ENCODE measurements at regions not wholly inside any gene's neighbourhood (a gene's known extent, or its start where the extent isn't known, plus 50 kb on each side); places are given as distances from the start of the nearest gene placed in this dataset.

DNA sequence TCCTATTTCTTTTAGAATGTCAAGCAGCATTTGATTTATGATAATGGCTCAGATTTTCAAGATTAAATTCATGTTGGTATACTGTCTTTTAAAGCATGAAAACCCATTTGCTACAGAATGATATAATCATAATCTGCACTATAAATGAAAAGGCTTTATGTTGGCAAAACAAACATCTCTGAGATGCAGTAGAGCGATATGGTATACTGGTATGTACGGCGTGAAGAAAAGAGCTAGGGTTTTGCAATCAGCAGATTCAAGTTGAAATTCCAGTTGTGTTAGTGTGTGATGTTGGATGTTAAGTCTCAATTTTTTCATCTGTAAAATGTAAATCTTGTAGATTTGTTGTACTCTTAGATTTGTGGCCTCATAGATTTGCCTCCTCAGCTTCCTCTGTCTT lies 53.2 kb upstream of the DYRK2 start:
- no peak for FAIRE-seq
- in situ Hi-C loops (cut with MboI) (no loop called here), intact Hi-C loops (cut with micrococcal nuclease; ENCODE audit: unreplicated experiment) (no loop called here)
- Histone ChIP-seq H2AFZ (ENCODE audit: control insufficient read depth, low read depth, low read length) (no peak overlapping the region), H3K79me2 (ENCODE audit: control insufficient read depth, insufficient read depth, low read length) (no peaks in the 10 kb centered on the region), H3K27ac (ENCODE audit: control insufficient read depth, insufficient read depth) (no peak overlapping the region), H3K4me3 (no peak overlapping the region), H4K20me1 (ENCODE audit: control insufficient read depth, insufficient read depth) (no peaks in the 10 kb centered on the region), H3K36me3 (ENCODE audit: control insufficient read depth in 2 of 2, insufficient read depth in 2 of 2, low read length in 1 of 2) (no peaks in the 10 kb centered on the region), H3K4me2 (ENCODE audit: control insufficient read depth, insufficient read depth) (no peak overlapping the region), H3K9me3 (replicated peaks; ENCODE audit: control insufficient read depth, insufficient read depth, low read length) (no peaks in the 10 kb centered on the region; the same call in 2 of the 3 replicates), H3K9ac (ENCODE audit: control insufficient read depth, insufficient read depth, low read length) (no peak overlapping the region), H3K27me3 (replicated peaks in 1 of 2; ENCODE audit: control insufficient read depth in 2 of 2, insufficient read depth in 2 of 2, low read length in 1 of 2) (no peaks in the 10 kb centered on the region), H3K4me1 (ENCODE audit: control insufficient read depth, insufficient read depth, low read length) (no peaks in the 10 kb centered on the region)
- DNase-seq (ENCODE audit: low read depth, low spot score) = no peak
- WGBS (ENCODE audit: insufficient coverage, insufficient replicate concordance, low lambda C conversion rate, missing lambda C conversion rate) = 69% methylated on average over 3 of the region's 3 CpGs
- BruUV-seq (replicated peaks) = no TSS peak
- no peak for ATAC-seq
- CTCF ChIA-PET = no interaction called here
- TF ChIP-seq SPI1 (IDR thresholded peaks at IDR 0.05; ENCODE audit: borderline replicate concordance, insufficient read depth, low read depth, low read length) (no peak), JUND (IDR thresholded peaks at IDR 0.05; ENCODE audit: low read depth, low read length) (no peak), SREBF2 (IDR thresholded peaks at IDR 0.05; ENCODE audit: low read length) (no peak), POLR2AphosphoS2 (IDR thresholded peaks at IDR 0.05; ENCODE audit: low read depth, low read length) (no peak), MYB (IDR thresholded peaks at IDR 0.05; ENCODE audit: borderline replicate concordance, low read depth, low read length) (no peak), EGR1 (IDR thresholded peaks at IDR 0.05; ENCODE audit: borderline replicate concordance in 1 of 2, low read depth in 2 of 2, low read length in 2 of 2) (no peak), SIX5 (IDR thresholded peaks at IDR 0.05; ENCODE audit: low read depth, low read length, severe bottlenecking) (no peak)
- POLR2A ChIA-PET = no interaction called here
- SMC1A ChIA-PET (ENCODE audit: uncharacterized antibody, unreplicated experiment) = no interaction called here
- RAD21 ChIA-PET (ENCODE audit: unreplicated experiment) = no interaction called here

DNA sequence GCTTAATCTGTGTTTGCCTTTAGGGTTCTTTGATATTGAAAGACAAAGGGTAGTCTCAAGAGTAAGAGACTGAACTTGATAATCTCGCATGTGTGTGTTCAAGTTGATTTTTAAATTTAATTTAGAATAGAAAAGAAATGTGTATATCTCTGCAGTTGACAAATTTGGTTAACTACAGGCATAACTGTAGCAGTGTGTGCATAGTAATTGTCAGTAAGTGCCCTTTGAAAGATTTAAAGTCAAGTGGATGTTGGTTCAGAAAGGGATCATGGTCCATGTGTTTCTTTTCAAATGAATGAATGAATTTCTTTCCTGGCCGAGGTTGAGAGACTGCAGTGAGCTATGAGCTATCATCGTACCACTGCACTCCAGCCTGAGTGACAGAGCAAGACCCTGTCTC lies 49.9 kb upstream of the DYRK2 start:
- CTCF ChIA-PET = no interaction called here
- intact Hi-C loops (cut with micrococcal nuclease; ENCODE audit: unreplicated experiment) (no loop called here), in situ Hi-C loops (cut with MboI) (no loop called here)
- RAD21 ChIA-PET (ENCODE audit: unreplicated experiment) = no interaction called here
- Histone ChIP-seq H3K27ac (ENCODE audit: control insufficient read depth, insufficient read depth) (no peak overlapping the region), H3K79me2 (ENCODE audit: control insufficient read depth, insufficient read depth, low read length) (no peaks in the 10 kb centered on the region), H3K4me3 (no peak overlapping the region), H3K4me1 (ENCODE audit: control insufficient read depth, insufficient read depth, low read length) (no peaks in the 10 kb centered on the region), H3K9ac (ENCODE audit: control insufficient read depth, insufficient read depth, low read length) (no peak overlapping the region), H3K4me2 (ENCODE audit: control insufficient read depth, insufficient read depth) (no peak overlapping the region), H3K9me3 (replicated peaks; ENCODE audit: control insufficient read depth, insufficient read depth, low read length) (no peaks in the 10 kb centered on the region; the same call in 2 of the 3 replicates), H4K20me1 (ENCODE audit: control insufficient read depth, insufficient read depth) (no peaks in the 10 kb centered on the region), H2AFZ (ENCODE audit: control insufficient read depth, low read depth, low read length) (no peak overlapping the region), H3K27me3 (replicated peaks in 1 of 2; ENCODE audit: control insufficient read depth in 2 of 2, insufficient read depth in 2 of 2, low read length in 1 of 2) (no peaks in the 10 kb centered on the region), H3K36me3 (ENCODE audit: control insufficient read depth in 2 of 2, insufficient read depth in 2 of 2, low read length in 1 of 2) (no peaks in the 10 kb centered on the region)
- SMC1A ChIA-PET (ENCODE audit: uncharacterized antibody, unreplicated experiment) = no interaction called here
- FAIRE-seq (no peak), ATAC-seq (no peak), DNase-seq (ENCODE audit: low read depth, low spot score) (no peak)
- WGBS (ENCODE audit: insufficient coverage, insufficient replicate concordance, low lambda C conversion rate, missing lambda C conversion rate) = 79% methylated on average over 3 of the region's 3 CpGs
- no peak for TF ChIP-seq TCF7 (IDR thresholded peaks at IDR 0.05; ENCODE audit: borderline replicate concordance)
- TF ChIP-seq JUNB (IDR thresholded peaks at IDR 0.05) = no peak
- no peak for TF ChIP-seq RELA (IDR thresholded peaks at IDR 0.05; ENCODE audit: borderline replicate concordance, partially characterized antibody)
- no peak for TF ChIP-seq STAT1 (conservative IDR thresholded peaks at IDR 0.05)
- no peak for TF ChIP-seq KAT2A (conservative IDR thresholded peaks at IDR 0.05; ENCODE audit: control insufficient read depth, low read depth, low read length)
- no peak for TF ChIP-seq BHLHE40 (IDR thresholded peaks at IDR 0.05; ENCODE audit: borderline replicate concordance in 1 of 2, low read depth in 2 of 2, low read length in 1 of 2)
- TF ChIP-seq FOXM1 (IDR thresholded peaks at IDR 0.05; ENCODE audit: low read depth, low read length) = no peak
- TF ChIP-seq ZBED1 (IDR thresholded peaks at IDR 0.05; ENCODE audit: borderline replicate concordance) = no peak
- no peak for TF ChIP-seq POLR2A (IDR thresholded peaks at IDR 0.05; ENCODE audit: low read depth, low read length)
- TF ChIP-seq MYC (IDR thresholded peaks at IDR 0.05; ENCODE audit: insufficient read depth, insufficient read length, insufficient replicate concordance, low read length, severe bottlenecking) = no peak
- no peak for TF ChIP-seq HDAC2 (IDR thresholded peaks at IDR 0.05)
- TF ChIP-seq RBBP5 (conservative IDR thresholded peaks at IDR 0.05) = no peak
- BruUV-seq (replicated peaks) = no TSS peak
- POLR2A ChIA-PET = no interaction called here

Data from GM12878 (cell line).